NCI-H1436 treated with DMSO at 0.1 percent for 48 hours (cell line): ENCODE measurements at regions not wholly inside any gene's neighbourhood (a gene's known extent, or its start where the extent isn't known, plus 50 kb on each side); places are given as distances from the start of the nearest gene placed in this dataset.
"Not testable (repeated sequence)": the region's sequence is repeated elsewhere in the genome, so short reads cannot be mapped to it uniquely, and the experiment has no call there.

ENCODE experiments used
- DNase-seq: peaks from one replicate; lab custom pipeline; 2025; lab: John Stamatoyannopoulos, UW

GRCh38 chr14:85075694-85076476, 454.1 kb upstream of the FLRT2 start:
- DNase-seq: no peak

- not testable (repeated sequence) for DNase-seq
Measured at GRCh38 chr14:85077716-85078115, 452.2 kb upstream of the FLRT2 start.

GRCh38 chr14:85079842-85080730, 449.9 kb upstream of the FLRT2 start:
- no peak for DNase-seq

- DNase-seq: no peak
Measured at GRCh38 chr14:85084344-85084743, 445.6 kb upstream of the FLRT2 start.

GRCh38 chr14:85085981-85086380, 444.0 kb upstream of the FLRT2 start:
- DNase-seq: no peak

- no peak for DNase-seq
Measured at GRCh38 chr14:85087201-85087600, 442.7 kb upstream of the FLRT2 start.

- DNase-seq: no peak
Measured at GRCh38 chr14:85088192-85088591, 441.8 kb upstream of the FLRT2 start.

GRCh38 chr14:85090681-85091080, 439.3 kb upstream of the FLRT2 start:
- DNase-seq: no peak

GRCh38 chr14:85093631-85094330, 436.2 kb upstream of the FLRT2 start:
- DNase-seq: no peak

- DNase-seq: no peak
Measured at GRCh38 chr14:85102591-85102990, 427.4 kb upstream of the FLRT2 start.

GRCh38 chr14:85106506-85106905, 423.4 kb upstream of the FLRT2 start:
- no peak for DNase-seq

GRCh38 chr14:85112762-85113161, 417.2 kb upstream of the FLRT2 start:
- no peak for DNase-seq

GRCh38 chr14:85115921-85116320, 414.0 kb upstream of the FLRT2 start:
- no peak for DNase-seq

- no peak for DNase-seq
Measured at GRCh38 chr14:85118274-85118673, 411.7 kb upstream of the FLRT2 start.

GRCh38 chr14:85122690-85123089, 407.3 kb upstream of the FLRT2 start:
- DNase-seq: no peak

- no peak for DNase-seq
Measured at GRCh38 chr14:85123755-85124154, 406.2 kb upstream of the FLRT2 start.

GRCh38 chr14:85124631-85125290, 405.2 kb upstream of the FLRT2 start:
- DNase-seq: no peak

GRCh38 chr14:85125291-85125670, 404.7 kb upstream of the FLRT2 start:
- no peak for DNase-seq

GRCh38 chr14:85129921-85130320, 400.0 kb upstream of the FLRT2 start:
- DNase-seq: no peak

- DNase-seq: no peak
Measured at GRCh38 chr14:85131226-85131922, 398.6 kb upstream of the FLRT2 start.

GRCh38 chr14:85142982-85143381, 387.0 kb upstream of the FLRT2 start:
- no peak for DNase-seq
